GM19239 (cell line): ENCODE measurements at regions not wholly inside any gene's neighbourhood (a gene's known extent, or its start where the extent isn't known, plus 50 kb on each side); places are given as distances from the start of the nearest gene placed in this dataset.

Experiments used
- DNase-seq: peaks from one replicate; pipeline ENCODE4 v3.0.0; 2011; ENCODE audit warnings: low spot score; ENCODE audit not compliant: insufficient read length
- FAIRE-seq: peaks from 2 replicates; lab custom pipeline; 2011; peaks lifted over from hg19 to GRCh38; lab: Jason Lieb, UNC

GRCh38 chr12:93167841-93168492, 209.8 kb upstream of the NUDT4 start:
- peak; percentile 96 for FAIRE-seq
- no peak for DNase-seq

- DNase-seq (no peak), FAIRE-seq (no peak)
These were observed 209.0 kb upstream of the NUDT4 start for GRCh38 chr12:93168751-93169150.

- FAIRE-seq = no peak
- DNase-seq = no peak
These were observed 208.2 kb upstream of the NUDT4 start for GRCh38 chr12:93169536-93169935.

GRCh38 chr12:93170928-93171327, 206.8 kb upstream of the NUDT4 start:
- FAIRE-seq (no peak), DNase-seq (no peak)

GRCh38 chr12:93173178-93173957, 204.4 kb upstream of the NUDT4 start:
- DNase-seq (no peak), FAIRE-seq (no peak)

GRCh38 chr12:93174048-93174447, 203.7 kb upstream of the NUDT4 start:
- no peak for FAIRE-seq
- DNase-seq = no peak

GRCh38 chr12:93174473-93174872, 203.3 kb upstream of the NUDT4 start:
- no peak for FAIRE-seq
- no peak for DNase-seq

- FAIRE-seq (no peak), DNase-seq (no peak)
These were observed 201.6 kb upstream of the NUDT4 start for GRCh38 chr12:93176165-93176564.

- DNase-seq = no peak
- FAIRE-seq = no peak
These were observed 201.1 kb upstream of the NUDT4 start for GRCh38 chr12:93176610-93177126.

GRCh38 chr12:93177208-93178153, 200.2 kb upstream of the NUDT4 start:
- FAIRE-seq (no peak), DNase-seq (no peak)

- DNase-seq = no peak
- no peak for FAIRE-seq
These were observed 199.4 kb upstream of the NUDT4 start for GRCh38 chr12:93178154-93178878.

- DNase-seq (no peak), FAIRE-seq (no peak)
These were observed 197.9 kb upstream of the NUDT4 start for GRCh38 chr12:93179792-93180191.

GRCh38 chr12:93180566-93180965, 197.2 kb upstream of the NUDT4 start:
- FAIRE-seq (no peak), DNase-seq (no peak)

GRCh38 chr12:93181409-93181965, 196.2 kb upstream of the NUDT4 start:
- no peak for FAIRE-seq

GRCh38 chr12:93183940-93184671, 193.6 kb upstream of the NUDT4 start:
- DNase-seq (no peak), FAIRE-seq (peak; percentile 78)

More at GRCh38 chr12:93181409-93181965, 196.2 kb upstream of the NUDT4 start:
- no peak for DNase-seq

- no peak for FAIRE-seq
- no peak for DNase-seq
These were observed 192.9 kb upstream of the NUDT4 start for GRCh38 chr12:93184672-93185368.

- FAIRE-seq (no peak), DNase-seq (no peak)
These were observed 192.4 kb upstream of the NUDT4 start for GRCh38 chr12:93185369-93185741.

GRCh38 chr12:93186131-93186530, 191.6 kb upstream of the NUDT4 start:
- FAIRE-seq (no peak), DNase-seq (no peak)
